SJCRH30 (cell line): ENCODE measurements at regions not wholly inside any gene's neighbourhood (a gene's known extent, or its start where the extent isn't known, plus 50 kb on each side); places are given as distances from the start of the nearest gene placed in this dataset.
"Not testable (repeated sequence)": the region's sequence is repeated elsewhere in the genome, so short reads cannot be mapped to it uniquely, and the experiment has no call there.

Experiments used
- DNase-seq, 2 experiments: peaks; one replicate each; pipeline ENCODE4 v3.0.0-alpha.2; 2015 to 2020
- H3K27ac ChIP-seq: fragments of 250-450 bp; sonication (Bioruptor Pico); 2 replicates; pipeline ENCODE4 v1.5.1; 2020; ENCODE audit warnings: mild to moderate bottlenecking, moderate library complexity
- H3K27me3 ChIP-seq: fragments of 250-450 bp; sonication (Bioruptor Pico); 2 replicates; pipeline ENCODE4 v1.5.1; 2020; ENCODE audit warnings: mild to moderate bottlenecking, moderate library complexity
- H3K36me3 ChIP-seq: fragments of 250-450 bp; sonication (Bioruptor Pico); 2 replicates; pipeline ENCODE4 v1.5.1; 2020; ENCODE audit warnings: mild to moderate bottlenecking, moderate library complexity
- H3K4me1 ChIP-seq: fragments of 250-450 bp; sonication (Bioruptor Pico); 2 replicates; pipeline ENCODE4 v1.5.1; 2020; ENCODE audit warnings: mild to moderate bottlenecking, moderate library complexity
- H3K4me3 ChIP-seq: fragments of 250-450 bp; sonication (Bioruptor Pico); 2 replicates; pipeline ENCODE4 v1.5.1; 2020; ENCODE audit warnings: mild to moderate bottlenecking, moderate library complexity
- H3K9me3 ChIP-seq: fragments of 250-450 bp; sonication (Bioruptor Pico); replicated peaks from 2 replicates; pipeline ENCODE4 v1.5.1; 2020; ENCODE audit warnings: mild to moderate bottlenecking, moderate library complexity

- H3K4me1 ChIP-seq, result peaks cover 3% of the 10 kb centered on the region; the same call in 1 of the 2 replicates
- no peak overlapping the region for H3K27ac ChIP-seq
- no peak overlapping the region for H3K4me3 ChIP-seq
- no peaks in the 10 kb centered on the region for H3K27me3 ChIP-seq
- no peaks in the 10 kb centered on the region for H3K36me3 ChIP-seq
- peak; percentile 19 to 51 for DNase-seq
- H3K9me3 ChIP-seq, result peaks cover 4% of the 10 kb centered on the region; the same call in 1 of the 2 replicates
These were observed 469.3 kb upstream of the MCTP2 start for GRCh38 chr15:93762036-93762435.

- no peak overlapping the region for H3K27ac ChIP-seq
- no peak for DNase-seq
- H3K27me3 ChIP-seq, result no peaks in the 10 kb centered on the region
- H3K36me3 ChIP-seq, result no peaks in the 10 kb centered on the region
- no peak overlapping the region for H3K4me3 ChIP-seq
- peaks cover 9% of the 10 kb centered on the region; the same call in 1 of the 2 replicates for H3K9me3 ChIP-seq
- peaks cover 3% of the 10 kb centered on the region; the same call in 1 of the 2 replicates for H3K4me1 ChIP-seq
These were observed 471.7 kb upstream of the MCTP2 start for GRCh38 chr15:93759629-93760028.

GRCh38 chr15:93758824-93759223 is 472.5 kb upstream of the MCTP2 start:
- H3K4me1 ChIP-seq, result peaks cover 3% of the 10 kb centered on the region; the same call in 1 of the 2 replicates
- no peaks in the 10 kb centered on the region for H3K27me3 ChIP-seq

GRCh38 chr15:93748710-93749109 is 482.7 kb upstream of the MCTP2 start:
- no peak for DNase-seq
- H3K4me3 ChIP-seq, result no peak overlapping the region
- no peaks in the 10 kb centered on the region for H3K27me3 ChIP-seq
- no peak overlapping the region for H3K27ac ChIP-seq
- peaks cover 12% of the 10 kb centered on the region; the same call in 1 of the 2 replicates for H3K9me3 ChIP-seq
- no peaks in the 10 kb centered on the region for H3K4me1 ChIP-seq
- H3K36me3 ChIP-seq, result no peaks in the 10 kb centered on the region

More at GRCh38 chr15:93758824-93759223, 472.5 kb upstream of the MCTP2 start:
- Histone ChIP-seq H3K27ac (no peak overlapping the region), H3K4me3 (no peak overlapping the region), H3K9me3 (peaks cover 9% of the 10 kb centered on the region; the same call in 1 of the 2 replicates), H3K36me3 (no peaks in the 10 kb centered on the region)
- DNase-seq, result no peak

GRCh38 chr15:93734976-93735375 is 496.4 kb upstream of the MCTP2 start:
- H3K27me3 ChIP-seq, H3K4me3 ChIP-seq, H3K36me3 ChIP-seq, H3K27ac ChIP-seq, DNase-seq, H3K4me1 ChIP-seq: not testable (repeated sequence)
- H3K9me3 ChIP-seq, result peaks cover 11% of the 10 kb centered on the region; the same call in 1 of the 2 replicates

GRCh38 chr15:93730724-93731123 is 500.6 kb upstream of the MCTP2 start:
- Histone ChIP-seq H3K9me3 (peaks cover 6% of the 10 kb centered on the region; the same call in 1 of the 2 replicates), H3K4me1 (no peaks in the 10 kb centered on the region), H3K4me3 (no peak overlapping the region), H3K27me3 (no peaks in the 10 kb centered on the region), H3K36me3 (no peaks in the 10 kb centered on the region), H3K27ac (no peak overlapping the region)
- no peak for DNase-seq

GRCh38 chr15:93722165-93722564 is 509.2 kb upstream of the MCTP2 start:
- no peaks in the 10 kb centered on the region for H3K9me3 ChIP-seq

GRCh38 chr15:93720607-93721006 is 510.8 kb upstream of the MCTP2 start:
- no peak for DNase-seq
- Histone ChIP-seq H3K4me1 (no peaks in the 10 kb centered on the region; the same call in none of the 2 replicates), H3K4me3 (no peak overlapping the region), H3K36me3 (no peaks in the 10 kb centered on the region), H3K27me3 (no peaks in the 10 kb centered on the region), H3K27ac (no peak overlapping the region), H3K9me3 (no peaks in the 10 kb centered on the region)

More at GRCh38 chr15:93722165-93722564, 509.2 kb upstream of the MCTP2 start:
- H3K4me1 ChIP-seq, result no peaks in the 10 kb centered on the region; the same call in 1 of the 2 replicates
- DNase-seq, result no peak
- no peak overlapping the region for H3K4me3 ChIP-seq
- H3K27ac ChIP-seq, result no peak overlapping the region
- H3K27me3 ChIP-seq, result no peaks in the 10 kb centered on the region
- H3K36me3 ChIP-seq, result no peaks in the 10 kb centered on the region

- no peaks in the 10 kb centered on the region for H3K9me3 ChIP-seq
- no peak overlapping the region for H3K4me3 ChIP-seq
- H3K27me3 ChIP-seq, result no peaks in the 10 kb centered on the region
- H3K27ac ChIP-seq, result no peak overlapping the region
- H3K4me1 ChIP-seq, result no peaks in the 10 kb centered on the region; the same call in none of the 2 replicates
- no peak for DNase-seq
- no peaks in the 10 kb centered on the region for H3K36me3 ChIP-seq
These were observed 511.4 kb upstream of the MCTP2 start for GRCh38 chr15:93719921-93720351.

GRCh38 chr15:93716615-93717231 is 514.6 kb upstream of the MCTP2 start:
- Histone ChIP-seq H3K27me3 (no peaks in the 10 kb centered on the region), H3K9me3 (no peaks in the 10 kb centered on the region)

GRCh38 chr15:93709708-93710107 is 521.7 kb upstream of the MCTP2 start:
- no peaks in the 10 kb centered on the region for H3K27me3 ChIP-seq

More at GRCh38 chr15:93716615-93717231, 514.6 kb upstream of the MCTP2 start:
- Histone ChIP-seq H3K27ac (no peak overlapping the region), H3K4me3 (no peak overlapping the region), H3K4me1 (no peaks in the 10 kb centered on the region; the same call in none of the 2 replicates), H3K36me3 (no peaks in the 10 kb centered on the region)
- DNase-seq, result peak in 1 of 2 experiments; percentile 51

GRCh38 chr15:93708724-93709445 is 522.5 kb upstream of the MCTP2 start:
- no peaks in the 10 kb centered on the region for H3K9me3 ChIP-seq
- DNase-seq, result no peak
- H3K36me3 ChIP-seq, result no peaks in the 10 kb centered on the region
- H3K4me1 ChIP-seq, result peaks cover 17% of the 10 kb centered on the region
- no peaks in the 10 kb centered on the region for H3K27me3 ChIP-seq
- H3K4me3 ChIP-seq, result no peak overlapping the region
- no peak overlapping the region for H3K27ac ChIP-seq

More at GRCh38 chr15:93709708-93710107, 521.7 kb upstream of the MCTP2 start:
- no peak overlapping the region for H3K27ac ChIP-seq
- no peak for DNase-seq
- no peaks in the 10 kb centered on the region for H3K36me3 ChIP-seq
- H3K4me3 ChIP-seq, result no peak overlapping the region
- H3K9me3 ChIP-seq, result no peaks in the 10 kb centered on the region
- peaks cover 17% of the 10 kb centered on the region for H3K4me1 ChIP-seq

- Histone ChIP-seq H3K9me3 (no peaks in the 10 kb centered on the region), H3K27me3 (no peaks in the 10 kb centered on the region), H3K4me3 (no peak overlapping the region), H3K27ac (no peak overlapping the region), H3K36me3 (no peaks in the 10 kb centered on the region), H3K4me1 (peaks cover 28% of the 10 kb centered on the region)
- peak in 1 of 2 experiments; percentile 24 for DNase-seq
These were observed 523.6 kb upstream of the MCTP2 start for GRCh38 chr15:93707751-93708150.

- no peaks in the 10 kb centered on the region for H3K36me3 ChIP-seq
- no peaks in the 10 kb centered on the region for H3K27me3 ChIP-seq
- H3K27ac ChIP-seq, result no peak overlapping the region
- no peaks in the 10 kb centered on the region for H3K9me3 ChIP-seq
- DNase-seq, result peak in 1 of 2 experiments; percentile 19
- no peak overlapping the region for H3K4me3 ChIP-seq
- H3K4me1 ChIP-seq, result peaks cover 35% of the 10 kb centered on the region
These were observed 524.7 kb upstream of the MCTP2 start for GRCh38 chr15:93706495-93707292.
